Mesenchymal stem cell (in vitro differentiated cells and primary cell): ENCODE measurements at regions not wholly inside any gene's neighbourhood (a gene's known extent, or its start where the extent isn't known, plus 50 kb on each side); places are given as distances from the start of the nearest gene placed in this dataset.
A peak's percentile ranks its signal among the peaks of the same experiment; 100 is the strongest.

ENCODE experiments used
- DNase-seq: peaks from one replicate; pipeline ENCODE4 v3.0.0-alpha.2; 2013
- H2AFZ ChIP-seq: one replicate; pipeline ENCODE4 v1.6.1; 2013; ENCODE audit warnings: low read depth, mild to moderate bottlenecking, control low read depth, inconsistent platforms, low read length, moderate library complexity
- H2AK5ac ChIP-seq: 2 replicates; pipeline ENCODE4 v1.6.1; 2013; ENCODE audit warnings: low read length, moderate library complexity, mild to moderate bottlenecking, inconsistent platforms; ENCODE audit not compliant: severe bottlenecking
- H2BK120ac ChIP-seq: one replicate; pipeline ENCODE4 v1.6.1; 2013; ENCODE audit warnings: low read depth, mild to moderate bottlenecking, inconsistent platforms, low read length, moderate library complexity
- H2BK12ac ChIP-seq, 2 experiments: one replicate each; pipeline ENCODE4 v1.6.1; 2013; ENCODE audit warnings: inconsistent platforms in 2 of 2, low read length in 2 of 2, mild to moderate bottlenecking in 2 of 2, moderate library complexity in 2 of 2, control low read depth in 1 of 2
- H2BK15ac ChIP-seq: one replicate; pipeline ENCODE4 v1.6.1; 2013; ENCODE audit warnings: mild to moderate bottlenecking, low read depth, inconsistent platforms; ENCODE audit not compliant: poor library complexity, severe bottlenecking
- H2BK5ac ChIP-seq: 2 replicates; pipeline ENCODE4 v1.6.1; 2013; ENCODE audit warnings: low read depth, mild to moderate bottlenecking, low read length, control low read depth, inconsistent platforms; ENCODE audit not compliant: poor library complexity, severe bottlenecking
- H3K14ac ChIP-seq, 2 experiments: one replicate each; pipeline ENCODE4 v1.6.1; 2013; ENCODE audit warnings: inconsistent platforms in 2 of 2, low read length in 2 of 2, control low read depth in 1 of 2, mild to moderate bottlenecking in 1 of 2, moderate library complexity in 1 of 2
- H3K18ac ChIP-seq, 2 experiments: one replicate each; pipeline ENCODE4 v1.6.1; 2013; ENCODE audit warnings: inconsistent platforms in 2 of 2, low read length in 2 of 2, control low read depth in 1 of 2, low read depth in 1 of 2, mild to moderate bottlenecking in 1 of 2
- H3K23ac ChIP-seq, 2 experiments: one replicate each; pipeline ENCODE4 v1.6.1; 2013; ENCODE audit warnings: inconsistent platforms in 2 of 2, low read length in 2 of 2, mild to moderate bottlenecking in 2 of 2, moderate library complexity in 2 of 2, control low read depth in 1 of 2
- H3K27ac ChIP-seq: 2 replicates; pipeline ENCODE4 v1.5.1; 2013; ENCODE audit warnings: mild to moderate bottlenecking, moderate library complexity, low read length, control low read depth, inconsistent platforms; ENCODE audit not compliant: poor library complexity, severe bottlenecking
- H3K27me3 ChIP-seq, 2 experiments: 2 replicates each; pipeline versions ENCODE4 v1.6.1 to v1.7.0; 2013; ENCODE audit warnings: low read length in 2 of 2, mild to moderate bottlenecking in 2 of 2, moderate library complexity in 2 of 2, control low read depth in 1 of 2, inconsistent platforms in 1 of 2; ENCODE audit not compliant: control insufficient read depth in 1 of 2, insufficient read depth in 1 of 2
- H3K36me3 ChIP-seq, 2 experiments: 2 replicates each; pipeline versions ENCODE4 v1.6.1 to v1.7.0; 2013; ENCODE audit warnings: low read length in 2 of 2, control low read depth in 1 of 2, inconsistent platforms in 1 of 2, low read depth in 1 of 2, mild to moderate bottlenecking in 1 of 2; ENCODE audit not compliant: insufficient read depth in 2 of 2, control insufficient read depth in 1 of 2
- H3K4ac ChIP-seq, 2 experiments: one replicate each; pipeline ENCODE4 v1.6.1; 2013; ENCODE audit warnings: inconsistent platforms in 2 of 2, low read length in 2 of 2, mild to moderate bottlenecking in 2 of 2, moderate library complexity in 2 of 2, control low read depth in 1 of 2, low read depth in 1 of 2
- H3K4me1 ChIP-seq: 2 replicates; pipeline ENCODE4 v1.6.1; 2013; ENCODE audit warnings: low read depth, low read length, control low read depth; ENCODE audit not compliant: control insufficient read depth, insufficient read depth
- H3K4me2 ChIP-seq: 2 replicates; pipeline ENCODE4 v1.6.1; 2013; ENCODE audit warnings: low read length, mild to moderate bottlenecking, inconsistent platforms; ENCODE audit not compliant: poor library complexity, severe bottlenecking
- H3K4me3 ChIP-seq, 2 experiments: 2 replicates each; pipeline versions ENCODE4 v1.5.1 to v1.7.0; 2013; ENCODE audit warnings: low read length in 2 of 2, mild to moderate bottlenecking in 2 of 2, control low read depth in 1 of 2, low read depth in 1 of 2; ENCODE audit not compliant: insufficient read depth in 1 of 2
- H3K79me1 ChIP-seq: replicated peaks from 2 replicates; pipeline ENCODE4 v1.6.1; 2013; ENCODE audit warnings: mild to moderate bottlenecking, control low read depth, low read length, inconsistent platforms; ENCODE audit not compliant: poor library complexity, severe bottlenecking
- H3K9ac ChIP-seq: 2 replicates; pipeline ENCODE4 v1.7.0; 2013; ENCODE audit warnings: mild to moderate bottlenecking, low read length, moderate library complexity
- H3K9me3 ChIP-seq: 2 replicates; pipeline ENCODE4 v1.7.0; 2013; ENCODE audit warnings: mild to moderate bottlenecking, low read length; ENCODE audit not compliant: control insufficient read depth
- H4K8ac ChIP-seq: one replicate; pipeline ENCODE4 v1.6.1; 2013; ENCODE audit warnings: inconsistent platforms, mild to moderate bottlenecking, low read length, moderate library complexity
- H4K91ac ChIP-seq: one replicate; pipeline ENCODE4 v1.6.1; 2013; ENCODE audit warnings: mild to moderate bottlenecking, low read length, inconsistent platforms
- WGBS: methylation state at CpG from one replicate; pipeline ENCODE4 v1.1.7; 2013; ENCODE audit warnings: mixed read lengths; 5-methylcytosine and 5-hydroxymethylcytosine counted together

DNA sequence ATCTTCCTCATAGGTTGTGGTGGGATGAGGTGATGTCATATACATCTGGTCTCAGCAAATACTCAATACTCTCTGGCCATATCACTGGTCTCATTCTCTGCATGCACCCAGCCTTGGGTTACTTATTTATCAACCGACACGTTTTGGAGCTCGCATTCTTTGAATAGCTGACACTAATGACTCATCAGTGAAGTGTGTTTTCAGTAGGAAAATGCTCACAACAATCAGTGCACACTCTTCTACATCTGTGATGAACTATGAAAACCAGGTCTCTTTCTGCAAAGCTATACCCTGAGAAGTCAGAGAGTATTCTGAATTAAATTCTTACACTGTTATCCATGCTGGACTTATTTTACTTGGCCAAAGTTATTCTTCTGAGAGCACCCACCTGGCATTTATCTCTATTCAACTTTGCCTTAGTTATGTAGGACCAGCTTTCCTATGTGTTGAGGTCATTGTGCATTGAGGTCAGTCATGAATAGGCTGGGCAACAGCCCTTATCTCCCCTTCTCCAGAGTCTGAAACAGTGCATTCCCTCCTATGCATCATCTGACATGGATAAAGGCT is 58.7 kb upstream of the DHX15 start:
- Histone ChIP-seq H4K91ac (no peak overlapping the region), H3K9me3 (peaks cover 6% of the 10 kb centered on the region), H3K4me1 (peaks cover 4% of the 10 kb centered on the region), H3K9ac (no peak overlapping the region), H2BK120ac (no peak overlapping the region), H2AFZ (no peak overlapping the region), H3K27ac (peak overlapping the region; percentile 90), H3K36me3 (no peaks in the 10 kb centered on the region), H3K4me2 (peak overlapping the region; percentile 33), H3K23ac (no peak overlapping the region), H4K8ac (no peak overlapping the region), H2BK15ac (no peak overlapping the region), H3K4ac (no peak overlapping the region), H2AK5ac (no peak overlapping the region), H3K4me3 (peak overlapping the region in 1 of 2 experiments; percentile 16), H3K27me3 (no peaks in the 10 kb centered on the region), H3K79me1 (peaks cover 1% of the 10 kb centered on the region), H2BK12ac (no peak overlapping the region), H3K14ac (no peak overlapping the region), H3K18ac (no peak overlapping the region), H2BK5ac (peak overlapping the region; percentile 25)
- DNase-seq, result peak; percentile 25
- WGBS, result 12% methylated on average over 3 of the region's 3 CpGs

DNA sequence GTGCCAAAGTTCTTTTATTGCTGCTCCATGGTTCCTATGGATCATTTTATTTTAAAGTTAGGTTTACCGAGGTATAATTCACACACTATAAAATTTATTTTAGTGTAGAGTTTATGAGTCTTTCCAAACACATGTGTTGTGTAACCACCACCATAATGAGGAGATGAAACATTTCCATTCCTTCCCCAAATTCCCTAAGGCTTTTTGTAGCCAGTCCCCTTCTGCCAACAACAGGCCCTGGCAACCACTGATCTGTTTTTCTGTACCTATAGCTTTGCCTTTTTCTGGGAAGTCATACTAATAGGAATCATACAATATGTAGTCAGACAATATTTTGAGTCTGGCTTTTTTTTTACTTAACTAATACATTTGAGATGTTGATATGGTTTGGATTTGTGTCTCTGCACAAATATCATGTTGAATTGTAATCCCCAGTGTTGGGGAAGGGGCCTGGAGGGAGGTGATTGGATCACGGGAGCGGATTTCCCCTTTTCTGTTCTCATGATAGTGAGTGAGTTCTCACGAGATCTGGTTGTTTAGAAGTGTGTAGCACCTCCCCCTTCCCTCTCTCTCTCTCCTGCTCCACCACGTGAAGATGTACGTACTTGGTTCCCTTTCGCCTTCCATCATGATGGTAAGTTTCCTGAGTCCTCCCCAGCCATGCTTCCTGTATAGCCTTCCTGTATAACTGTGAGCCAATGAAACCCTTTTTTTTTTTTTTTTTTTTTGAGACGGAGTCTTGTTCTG is 59.6 kb upstream of the DHX15 start:
- Histone ChIP-seq H4K91ac (no peak overlapping the region), H2AFZ (no peak overlapping the region)
- WGBS, result 76% methylated on average over 4 of the region's 8 CpGs

DNA sequence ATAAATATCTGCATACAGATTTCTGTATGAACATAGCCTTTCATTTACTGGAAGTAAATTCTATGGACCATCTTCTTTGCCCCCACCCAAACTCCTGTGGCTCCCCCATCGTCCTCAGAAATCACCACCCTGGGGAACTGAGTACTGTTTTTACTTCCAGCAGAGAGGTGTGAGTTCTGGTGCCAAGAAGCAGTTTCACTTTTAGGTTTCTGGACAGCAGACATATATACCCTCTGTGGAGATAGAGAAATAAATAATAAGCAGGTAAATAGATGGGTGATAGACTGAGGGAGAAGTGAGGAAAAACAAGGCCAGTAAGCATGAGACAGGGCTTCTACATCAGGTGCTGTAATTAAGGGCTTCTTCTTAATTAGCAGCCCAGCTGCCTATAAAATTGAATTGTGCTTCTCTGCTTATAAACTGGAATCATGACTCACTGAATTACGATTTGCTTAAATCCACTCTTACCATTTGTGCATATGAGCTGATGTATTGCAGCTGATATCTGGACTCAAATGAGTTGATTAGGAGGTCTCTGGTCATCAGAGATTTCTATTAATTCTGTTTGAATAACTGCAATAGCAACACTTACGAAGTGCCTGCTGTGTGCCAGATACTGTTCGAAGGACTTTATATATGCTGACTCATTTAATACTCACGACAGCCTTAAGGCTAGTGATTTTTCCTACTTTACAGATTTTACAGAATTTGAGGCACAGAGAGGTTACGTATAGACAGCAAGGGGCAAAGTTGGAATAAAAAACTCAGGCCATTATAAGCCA is 60.8 kb upstream of the DHX15 start:
- 92% methylated on average over 6 of the region's 6 CpGs for whole genome bisulfite sequencing
- H3K79me1 ChIP-seq, result peaks cover 1% of the 10 kb centered on the region

More for the DNA sequence above, 59.6 kb upstream of the DHX15 start:
- Histone ChIP-seq H4K8ac (no peak overlapping the region), H3K27ac (peak overlapping the region; percentile 91), H3K18ac (no peak overlapping the region), H3K14ac (no peak overlapping the region), H2BK15ac (no peak overlapping the region), H2BK5ac (peak overlapping the region; percentile 58), H3K27me3 (peaks cover 0 to 3% of the 10 kb centered on the region in 2 experiments), H2BK12ac (no peak overlapping the region), H2AK5ac (peak overlapping the region; percentile 96), H3K23ac (no peak overlapping the region), H3K4me2 (no peak overlapping the region), H3K4me1 (peaks cover 4% of the 10 kb centered on the region), H3K9me3 (peaks cover 6% of the 10 kb centered on the region), H3K36me3 (no peaks in the 10 kb centered on the region), H3K79me1 (peaks cover 1% of the 10 kb centered on the region), H3K4ac (no peak overlapping the region), H3K4me3 (no peak overlapping the region), H2BK120ac (no peak overlapping the region), H3K9ac (no peak overlapping the region)
- no peak for DNase-seq

More for the DNA sequence above, 60.8 kb upstream of the DHX15 start:
- H4K91ac ChIP-seq, result no peak overlapping the region
- H2BK15ac ChIP-seq, result no peak overlapping the region
- no peak overlapping the region for H3K14ac ChIP-seq
- H2AK5ac ChIP-seq, result peak overlapping the region; percentile 13
- no peak for DNase-seq
- H2BK12ac ChIP-seq, result no peak overlapping the region
- H2BK5ac ChIP-seq, result no peak overlapping the region
- peaks cover 0 to 6% of the 10 kb centered on the region in 2 experiments for H3K27me3 ChIP-seq
- H2BK120ac ChIP-seq, result no peak overlapping the region
- H3K4ac ChIP-seq, result no peak overlapping the region
- peak overlapping the region in 1 of 2 experiments; percentile 65 for H3K4me3 ChIP-seq
- H3K36me3 ChIP-seq, result no peaks in the 10 kb centered on the region
- H3K4me2 ChIP-seq, result no peak overlapping the region
- no peak overlapping the region for H4K8ac ChIP-seq
- H3K9me3 ChIP-seq, result peaks cover 6% of the 10 kb centered on the region
- H2AFZ ChIP-seq, result no peak overlapping the region
- peak overlapping the region; percentile 75 for H3K9ac ChIP-seq
- no peak overlapping the region for H3K27ac ChIP-seq
- H3K23ac ChIP-seq, result no peak overlapping the region
- H3K4me1 ChIP-seq, result peaks cover 4% of the 10 kb centered on the region
- no peak overlapping the region for H3K18ac ChIP-seq
